HCT116 (cell line): ENCODE measurements at regions not wholly inside any gene's neighbourhood (a gene's known extent, or its start where the extent isn't known, plus 50 kb on each side); places are given as distances from the start of the nearest gene placed in this dataset.
A peak's percentile ranks its signal among the peaks of the same experiment; 100 is the strongest.

Experiments
- ATAC-seq: fragments of 200-7000 bp; cut with Tn5 transposase; 2 replicates; pipeline ENCODE4 v1.9.1; 2020; ENCODE audit warnings: mild to moderate bottlenecking, moderate library complexity
- BruUV-seq: library from RNA; stranded (reverse); fragments of 400-500 nt; replicated peaks from 2 replicates; lab custom pipeline; 2021; lab: Mats Ljungman, UMichigan
- CTCF ChIA-PET: fragments of 300-600 bp; sonication (Branson Sonifier 250); formaldehyde crosslinking; loops from one replicate; lab custom pipeline; 2021; ENCODE audit warnings: antibody characterized with exemption; lab: Charles Lee
- POLR2A ChIA-PET: fragments of 300-600, 350-600 bp; sonication (Branson Sonifier 250); formaldehyde crosslinking; loops from one replicate; lab custom pipeline; 2021; ENCODE audit warnings: antibody characterized with exemption; lab: Charles Lee
- RAD21 ChIA-PET, 2 experiments: fragments of 300-600 bp; sonication (Branson Sonifier 250); formaldehyde crosslinking; loops; one replicate each; lab custom pipeline; 2023; ENCODE audit warnings: low total read pairs in 2 of 2; ENCODE audit not compliant: uncharacterized antibody in 2 of 2, unreplicated experiment in 2 of 2, low non-redundant PET in 1 of 2; lab: Charles Lee
- DNase-seq: peaks from one replicate; pipeline ENCODE4 v3.0.0-alpha.2; 2010; ENCODE audit warnings: low read depth, low spot score
- H2AFZ ChIP-seq: fragments of 200-600 bp; shearing (Covaris generic), sonication (generic); 2 replicates; pipeline ENCODE4 v1.6.1; 2017; ENCODE audit warnings: low read depth, mixed run types, mixed read lengths, antibody characterized with exemption, low read length; ENCODE audit not compliant: poor library complexity, severe bottlenecking
- H3K27ac ChIP-seq: 2 replicates; pipeline ENCODE4 v1.5.1; 2012; ENCODE audit warnings: low read depth, low read length
- H3K27me3 ChIP-seq: fragments of 200-600 bp; sonication (generic); 2 replicates; pipeline ENCODE4 v1.6.1; 2016; ENCODE audit warnings: mixed run types, low read length, mixed read lengths; ENCODE audit not compliant: insufficient read depth
- H3K36me3 ChIP-seq, 2 experiments: fragments of 200-500 bp in 1 of 2; fragments of 200-600 bp in 1 of 2; sonication (Bioruptor generic) in 1 of 2; sonication (generic) in 1 of 2; 2 replicates each; pipeline versions ENCODE4 v1.5.1 to v1.6.1; 2014 to 2016; ENCODE audit warnings: low read length in 2 of 2, inconsistent platforms in 1 of 2, mixed read lengths in 1 of 2, mixed run types in 1 of 2; ENCODE audit not compliant: insufficient read depth in 2 of 2, control insufficient read depth in 1 of 2
- H3K4me1 ChIP-seq, 2 experiments: fragments of 200-600 bp in 1 of 2; sonication (generic) in 1 of 2; 2 replicates each; pipeline versions ENCODE4 v1.5.1 to v1.6.1; 2012 to 2017; ENCODE audit warnings: low read length in 2 of 2, inconsistent platforms in 1 of 2, mild to moderate bottlenecking in 1 of 2, mixed read lengths in 1 of 2, mixed run types in 1 of 2, moderate library complexity in 1 of 2; ENCODE audit not compliant: insufficient read depth in 2 of 2, control insufficient read depth in 1 of 2
- H3K4me2 ChIP-seq: fragments of 200-600 bp; sonication (generic); 2 replicates; pipeline ENCODE4 v1.6.1; 2017; ENCODE audit warnings: mixed run types, low read length, mixed read lengths
- H3K4me3 ChIP-seq, 2 experiments: fragments of 200-600 bp in 1 of 2; sonication (generic) in 1 of 2; replicated peaks in 1 of 2; 2 replicates each; pipeline ENCODE4 v1.5.1; 2011 to 2016; ENCODE audit warnings: low read length in 2 of 2, control low read depth in 1 of 2, low read depth in 1 of 2, mild to moderate bottlenecking in 1 of 2, mixed read lengths in 1 of 2, mixed run types in 1 of 2
- H3K79me2 ChIP-seq: fragments of 200-600 bp; sonication (generic); 2 replicates; pipeline ENCODE4 v1.6.1; 2017; ENCODE audit warnings: mild to moderate bottlenecking, mixed run types, low read length, moderate library complexity, mixed read lengths; ENCODE audit not compliant: insufficient read depth
- H3K9ac ChIP-seq: fragments of 200-600 bp; sonication (generic); 2 replicates; pipeline ENCODE4 v1.6.1; 2016; ENCODE audit warnings: low read length, mixed read lengths
- H3K9me2 ChIP-seq: fragments of 200-600 bp; sonication (generic), shearing (Covaris generic); 2 replicates; pipeline ENCODE4 v1.6.1; 2017; ENCODE audit warnings: mixed run types, mild to moderate bottlenecking, moderate library complexity; ENCODE audit not compliant: insufficient read depth
- H3K9me3 ChIP-seq, 2 experiments: fragments of 200-500 bp in 1 of 2; fragments of 200-600 bp in 1 of 2; sonication (Bioruptor generic) in 1 of 2; sonication (generic) in 1 of 2; 2 replicates each; pipeline ENCODE4 v1.6.1; 2014 to 2017; ENCODE audit warnings: low read length in 2 of 2, mixed read lengths in 2 of 2, inconsistent platforms in 1 of 2, low read depth in 1 of 2, mild to moderate bottlenecking in 1 of 2, mixed run types in 1 of 2, moderate library complexity in 1 of 2; ENCODE audit not compliant: control insufficient read depth in 1 of 2, insufficient read depth in 1 of 2
- H4K20me1 ChIP-seq: fragments of 200-600 bp; sonication (generic), shearing (Covaris generic); 2 replicates; pipeline ENCODE4 v1.6.1; 2017; ENCODE audit warnings: mixed run types, mild to moderate bottlenecking, moderate library complexity; ENCODE audit not compliant: insufficient read depth
- EZH2 ChIP-seq: fragments of 200-600 bp; sonication (generic); IDR thresholded peaks from 2 replicates; pipeline ENCODE4 v1.6.1; 2017; ENCODE audit warnings: antibody characterized with exemption, mixed run types
- EZH2phosphoT487 ChIP-seq: fragments of 200-600 bp; IDR thresholded peaks from 2 replicates; pipeline ENCODE4 v1.6.1; 2018; ENCODE audit warnings: antibody characterized with exemption, borderline replicate concordance
- JUND ChIP-seq: IDR thresholded peaks from 2 replicates; pipeline ENCODE4 v1.6.1; 2012
- POLR2AphosphoS5 ChIP-seq: IDR thresholded peaks from 2 replicates; pipeline ENCODE4 v1.6.1; 2011; ENCODE audit warnings: mild to moderate bottlenecking, low read depth, low read length, moderate library complexity
- RAD21 ChIP-seq: IDR thresholded peaks from 2 replicates; pipeline ENCODE4 v1.6.1; 2012; ENCODE audit warnings: low read depth, mild to moderate bottlenecking
- SIN3A ChIP-seq: IDR thresholded peaks from 2 replicates; pipeline ENCODE4 v1.6.1; 2012; ENCODE audit warnings: low read depth
- SP1 ChIP-seq: IDR thresholded peaks from 2 replicates; pipeline ENCODE4 v1.6.1; 2012; ENCODE audit warnings: low read depth
- ZFX ChIP-seq: fragments of 450-650 bp; IDR thresholded peaks from 2 replicates; pipeline ENCODE4 v1.6.1; 2017
- ZNF274 ChIP-seq: fragments of 200-500 bp; sonication (Bioruptor generic); IDR thresholded peaks from 2 replicates; pipeline ENCODE4 v1.6.1; 2014; ENCODE audit warnings: mild to moderate bottlenecking, low read depth, low read length, inconsistent platforms
- intact Hi-C: fragments of 100-400 bp; cut with micrococcal nuclease; formaldehyde crosslinking; loops from 2 replicates; pipeline ENCODE4 v1.10.0; 2022
- TF ChIP-seq, protein P1 (sequence below), 3 experiments: fragments of 200-600 bp in 1 of 3; sonication (generic) in 1 of 3; IDR thresholded peaks in 2 of 3; conservative IDR thresholded peaks in 1 of 3; 2 replicates each; pipeline ENCODE4 v1.5.1; 2012 to 2017; ENCODE audit warnings: low read depth in 2 of 3, low read length in 2 of 3, antibody characterized with exemption in 1 of 3, borderline replicate concordance in 1 of 3, control low read depth in 1 of 3, mild to moderate bottlenecking in 1 of 3, mixed read lengths in 1 of 3, mixed run types in 1 of 3, moderate library complexity in 1 of 3; ENCODE audit not compliant: insufficient read depth in 1 of 3
- TF ChIP-seq, protein P2 (sequence below): IDR thresholded peaks from 2 replicates; pipeline ENCODE4 v1.6.1; 2012

GRCh38 chr1:98468111-98468717, 193.3 kb upstream of the SNX7 start:
- Histone ChIP-seq H2AFZ (peak overlapping the region; percentile 63), H3K4me3 (no peak overlapping the region), H3K27me3 (no peaks in the 10 kb centered on the region), H3K4me2 (no peak overlapping the region), H4K20me1 (no peaks in the 10 kb centered on the region), H3K36me3 (no peaks in the 10 kb centered on the region), H3K9me2 (no peaks in the 10 kb centered on the region), H3K27ac (no peak overlapping the region), H3K9me3 (no peaks in the 10 kb centered on the region), H3K9ac (no peak overlapping the region), H3K79me2 (no peaks in the 10 kb centered on the region), H3K4me1 (no peaks in the 10 kb centered on the region)
- no peak for TF ChIP-seq SIN3A
- TF ChIP-seq ZFX, result no peak
- no peak for TF ChIP-seq SP1
- no peak for TF ChIP-seq EZH2
- TF ChIP-seq JUND, result no peak
- TF ChIP-seq, protein P1, sequence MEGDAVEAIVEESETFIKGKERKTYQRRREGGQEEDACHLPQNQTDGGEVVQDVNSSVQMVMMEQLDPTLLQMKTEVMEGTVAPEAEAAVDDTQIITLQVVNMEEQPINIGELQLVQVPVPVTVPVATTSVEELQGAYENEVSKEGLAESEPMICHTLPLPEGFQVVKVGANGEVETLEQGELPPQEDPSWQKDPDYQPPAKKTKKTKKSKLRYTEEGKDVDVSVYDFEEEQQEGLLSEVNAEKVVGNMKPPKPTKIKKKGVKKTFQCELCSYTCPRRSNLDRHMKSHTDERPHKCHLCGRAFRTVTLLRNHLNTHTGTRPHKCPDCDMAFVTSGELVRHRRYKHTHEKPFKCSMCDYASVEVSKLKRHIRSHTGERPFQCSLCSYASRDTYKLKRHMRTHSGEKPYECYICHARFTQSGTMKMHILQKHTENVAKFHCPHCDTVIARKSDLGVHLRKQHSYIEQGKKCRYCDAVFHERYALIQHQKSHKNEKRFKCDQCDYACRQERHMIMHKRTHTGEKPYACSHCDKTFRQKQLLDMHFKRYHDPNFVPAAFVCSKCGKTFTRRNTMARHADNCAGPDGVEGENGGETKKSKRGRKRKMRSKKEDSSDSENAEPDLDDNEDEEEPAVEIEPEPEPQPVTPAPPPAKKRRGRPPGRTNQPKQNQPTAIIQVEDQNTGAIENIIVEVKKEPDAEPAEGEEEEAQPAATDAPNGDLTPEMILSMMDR (IDR thresholded peaks at IDR 0.05 in 2 of 3, conservative IDR thresholded peaks at IDR 0.05 in 1 of 3; ENCODE audit: borderline replicate concordance in 1 of 3, insufficient read depth in 1 of 3, low read depth in 2 of 3, low read length in 2 of 3), result peak; percentile 51 to 77 (median 64); a peak in 5 of 6 replicates
- TF ChIP-seq RAD21, result peak; percentile 82
- TF ChIP-seq ZNF274, result no peak
- TF ChIP-seq EZH2phosphoT487, result no peak
- TF ChIP-seq, protein P2, sequence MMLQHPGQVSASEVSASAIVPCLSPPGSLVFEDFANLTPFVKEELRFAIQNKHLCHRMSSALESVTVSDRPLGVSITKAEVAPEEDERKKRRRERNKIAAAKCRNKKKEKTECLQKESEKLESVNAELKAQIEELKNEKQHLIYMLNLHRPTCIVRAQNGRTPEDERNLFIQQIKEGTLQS, result no peak
- no peak for TF ChIP-seq POLR2AphosphoS5
- ChIA-PET CTCF (interaction anchor here (0.6 to 1.5 kb wide), 23 partner anchors 9 to 1418 kb away, joined by 3 to 10 read pairs (median 3); partner anchors contain the start of gene DPYD), RAD21 (interaction anchor here in 1 of 2 experiments (1.0 to 1.1 kb wide), 2 partner anchors 463 to 942 kb away, joined by 3 read pairs; no protein-coding TSS in a partner anchor), POLR2A (no interaction called here)
- intact Hi-C loops, result loop anchor here (1.0 to 10.0 kb wide), 7 partner anchors 417 to 1502 kb away; no protein-coding TSS in a partner anchor
- BruUV-seq, result no TSS peak
- DNase-seq, result peak; percentile 44
- 0 out of 2 replicates have a peak, but pooled peaks have one; percentile 53 for ATAC-seq
